ENCODE measurements at regions not wholly inside any gene's neighbourhood (a gene's known extent, or its start where the extent isn't known, plus 50 kb on each side); places are given as distances from the start of the nearest gene placed in this dataset.

- ATAC-seq (ENCODE audit: insufficient number of reproducible peaks, low FRiP score, low read depth) (no peak), DNase-seq (ENCODE audit: low spot score) (no peak)
- H3K27ac ChIP-seq: no peak overlapping the region
- H3K9me3 ChIP-seq: no peaks in the 10 kb centered on the region
- no peak for TF ChIP-seq CTCF (IDR thresholded peaks at IDR 0.05)
- H3K27me3 ChIP-seq (replicated peaks; ENCODE audit: insufficient read depth): no peaks in the 10 kb centered on the region
- H3K36me3 ChIP-seq: no peaks in the 10 kb centered on the region
- H3K4me1 ChIP-seq (ENCODE audit: control insufficient read depth in 1 of 2, low read depth in 2 of 2): no peaks in the 10 kb centered on the region
- H3K4me3 ChIP-seq: no peak overlapping the region
These were observed 65.6 kb upstream of the CADM2 start for GRCh38 chr3:84893211-84893610.

DNA sequence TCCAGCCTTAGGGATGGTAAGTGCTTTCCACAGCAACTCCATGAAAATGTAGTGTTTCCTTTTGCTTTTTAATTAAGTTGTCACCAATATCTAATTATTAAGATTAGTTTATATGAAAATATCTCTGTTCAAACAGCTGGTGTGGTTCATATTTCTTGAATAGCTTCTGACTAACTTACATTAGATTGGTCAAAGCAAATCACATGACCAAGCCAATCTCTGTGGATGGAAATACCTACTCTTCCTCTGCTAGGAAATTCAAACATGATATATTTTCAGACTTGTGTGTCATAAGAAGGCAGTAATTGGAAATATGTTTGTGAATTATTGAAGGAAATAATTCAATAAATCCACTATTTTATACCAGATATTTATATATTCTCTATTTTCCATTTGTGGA lies 54.6 kb upstream of the CADM2 start:
- Histone ChIP-seq H3K4me1 (ENCODE audit: control insufficient read depth in 1 of 2, low read depth in 2 of 2) (no peaks in the 10 kb centered on the region), H3K4me3 (no peak overlapping the region), H3K9me3 (no peaks in the 10 kb centered on the region), H3K36me3 (no peaks in the 10 kb centered on the region), H3K27me3 (replicated peaks; ENCODE audit: insufficient read depth) (no peaks in the 10 kb centered on the region), H3K27ac (no peak overlapping the region)
- ATAC-seq (ENCODE audit: insufficient number of reproducible peaks, low FRiP score, low read depth) (no peak), DNase-seq (ENCODE audit: low spot score) (no peak)
- TF ChIP-seq CTCF (IDR thresholded peaks at IDR 0.05): no peak

DNA sequence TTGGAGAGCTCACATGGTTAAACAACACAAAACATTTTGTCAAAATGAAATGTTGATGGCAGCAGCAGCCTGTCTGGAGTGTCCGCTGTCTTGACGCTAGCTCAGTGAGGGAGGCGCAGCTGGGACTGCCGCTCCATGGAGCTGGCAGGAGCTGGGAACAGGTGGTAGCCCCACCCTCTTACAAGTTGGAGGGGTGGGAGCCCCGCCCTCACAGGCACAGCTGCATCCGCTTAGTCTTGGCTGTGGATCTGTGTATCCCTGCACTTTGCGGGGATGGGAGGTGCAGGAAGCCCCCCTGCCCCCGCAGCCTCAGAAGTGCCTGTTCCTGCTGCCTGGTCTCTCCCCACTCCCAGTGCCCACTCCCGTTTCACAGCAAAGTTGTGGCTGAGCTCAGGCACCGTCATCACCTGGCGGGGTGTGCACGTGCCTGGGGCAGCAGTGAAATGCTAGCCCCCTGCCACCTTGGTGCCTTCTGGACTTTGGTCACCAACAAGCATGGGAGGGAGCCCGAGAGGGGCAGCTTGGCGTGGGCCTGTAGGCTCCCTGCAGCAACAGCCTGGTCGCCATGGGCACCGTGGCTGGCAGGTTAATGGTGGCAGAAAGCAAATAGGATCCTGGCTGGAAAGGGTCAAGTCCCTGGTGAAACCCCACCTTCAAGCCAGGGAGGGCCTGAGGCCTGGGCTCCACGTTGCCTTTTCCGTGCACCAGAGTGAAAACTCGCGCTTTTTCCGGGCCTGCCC lies 53.8 kb upstream of the CADM2 start:
- no peak overlapping the region for H3K27ac ChIP-seq
- DNase-seq (ENCODE audit: low spot score) (no peak), ATAC-seq (ENCODE audit: insufficient number of reproducible peaks, low FRiP score, low read depth) (no peak)
- no peaks in the 10 kb centered on the region for H3K27me3 ChIP-seq (replicated peaks; ENCODE audit: insufficient read depth)
- no peaks in the 10 kb centered on the region for H3K4me1 ChIP-seq (ENCODE audit: control insufficient read depth in 1 of 2, low read depth in 2 of 2)
- no peaks in the 10 kb centered on the region for H3K36me3 ChIP-seq
- TF ChIP-seq CTCF (IDR thresholded peaks at IDR 0.05): no peak
- no peak overlapping the region for H3K4me3 ChIP-seq
- H3K9me3 ChIP-seq: no peaks in the 10 kb centered on the region

GRCh38 chr3:84905556-84905920 lies 53.3 kb upstream of the CADM2 start:
- H3K36me3 ChIP-seq: no peaks in the 10 kb centered on the region
- no peaks in the 10 kb centered on the region for H3K27me3 ChIP-seq (replicated peaks; ENCODE audit: insufficient read depth)
- ATAC-seq (ENCODE audit: insufficient number of reproducible peaks, low FRiP score, low read depth) (no peak), DNase-seq (ENCODE audit: low spot score) (no peak)
- no peak overlapping the region for H3K4me3 ChIP-seq
- no peak for TF ChIP-seq CTCF (IDR thresholded peaks at IDR 0.05)
- no peaks in the 10 kb centered on the region for H3K9me3 ChIP-seq
- H3K4me1 ChIP-seq (ENCODE audit: control insufficient read depth in 1 of 2, low read depth in 2 of 2): no peaks in the 10 kb centered on the region
- H3K27ac ChIP-seq: no peak overlapping the region

GRCh38 chr3:84906065-84906464 lies 52.7 kb upstream of the CADM2 start:
- Histone ChIP-seq H3K4me1 (ENCODE audit: control insufficient read depth in 1 of 2, low read depth in 2 of 2) (no peaks in the 10 kb centered on the region), H3K27me3 (replicated peaks; ENCODE audit: insufficient read depth) (no peaks in the 10 kb centered on the region), H3K4me3 (no peak overlapping the region), H3K9me3 (no peaks in the 10 kb centered on the region), H3K36me3 (no peaks in the 10 kb centered on the region), H3K27ac (no peak overlapping the region)
- ATAC-seq (ENCODE audit: insufficient number of reproducible peaks, low FRiP score, low read depth): no peak
- no peak for DNase-seq (ENCODE audit: low spot score)
- no peak for TF ChIP-seq CTCF (IDR thresholded peaks at IDR 0.05)

Data from thoracic aorta (tissue), 2 donors.